ENCODE measurements at regions not wholly inside any gene's neighbourhood (a gene's known extent, or its start where the extent isn't known, plus 50 kb on each side); places are given as distances from the start of the nearest gene placed in this dataset.
"Not testable (repeated sequence)": the region's sequence is repeated elsewhere in the genome, so short reads cannot be mapped to it uniquely, and the experiment has no call there.

- H3K27me3 Mint-ChIP-seq = peaks cover 4 to 10% of the 10 kb centered on the region in 2 donors
Observed at GRCh38 chr17:13107676-13108235, 89.9 kb upstream of the ELAC2 start.

GRCh38 chr17:13106171-13106570, 88.3 kb upstream of the ELAC2 start:
- POLR2A ChIA-PET = no interaction called here

More at GRCh38 chr17:13107676-13108235, 89.9 kb upstream of the ELAC2 start:
- DNase-seq = no peak
- H3K27ac ChIP-seq (ENCODE audit: low read depth, low read length) = no peak overlapping the region
- ChIA-PET POLR2A (no interaction called here), CTCF (no interaction called here)
- peaks cover 0 to 2% (median 0%) of the 10 kb centered on the region in 3 donors for H3K36me3 Mint-ChIP-seq
- H3K9me3 Mint-ChIP-seq = peaks cover 0 to 1% (median under 1%) of the 10 kb centered on the region in 5 donors
- no peaks in the 10 kb centered on the region for H3K4me1 ChIP-seq (ENCODE audit: insufficient read depth, low read length)
- H3K4me3 Mint-ChIP-seq = no peak overlapping the region
- H3K36me3 ChIP-seq (ENCODE audit: insufficient read depth, low read length) = no peaks in the 10 kb centered on the region
- no peaks in the 10 kb centered on the region for H3K9me3 ChIP-seq (ENCODE audit: low read length)
- H3K27me3 ChIP-seq (ENCODE audit: insufficient read depth, low read length, poor library complexity, severe bottlenecking) = no peaks in the 10 kb centered on the region
- no peak overlapping the region for H3K27ac Mint-ChIP-seq
- H3K4me3 ChIP-seq (ENCODE audit: low read length) = no peak overlapping the region
- H3K4me1 Mint-ChIP-seq = no peaks in the 10 kb centered on the region

GRCh38 chr17:13104576-13104975, 86.7 kb upstream of the ELAC2 start:
- Mint-ChIP-seq H3K27ac (no peak overlapping the region), H3K36me3 (peaks cover 0 to 2% (median 0%) of the 10 kb centered on the region in 3 donors), H3K27me3 (peaks cover 0 to 3% of the 10 kb centered on the region in 2 donors), H3K4me1 (no peaks in the 10 kb centered on the region), H3K9me3 (peaks cover 3 to 12% (median 5%) of the 10 kb centered on the region in 5 donors), H3K4me3 (no peak overlapping the region)
- Histone ChIP-seq H3K36me3 (ENCODE audit: insufficient read depth, low read length) (no peaks in the 10 kb centered on the region), H3K27ac (ENCODE audit: low read depth, low read length) (no peak overlapping the region), H3K9me3 (ENCODE audit: low read length) (no peaks in the 10 kb centered on the region), H3K4me3 (ENCODE audit: low read length) (no peak overlapping the region), H3K27me3 (ENCODE audit: insufficient read depth, low read length, poor library complexity, severe bottlenecking) (no peaks in the 10 kb centered on the region), H3K4me1 (ENCODE audit: insufficient read depth, low read length) (no peaks in the 10 kb centered on the region)
- DNase-seq = no peak
- POLR2A ChIA-PET = no interaction called here
- CTCF ChIA-PET = interaction anchor here (0.9 kb wide), 1 partner anchor 8 kb away, joined by 3 read pairs; no protein-coding TSS in a partner anchor

More at GRCh38 chr17:13106171-13106570, 88.3 kb upstream of the ELAC2 start:
- Mint-ChIP-seq H3K9me3 (peaks cover 3 to 12% (median 4%) of the 10 kb centered on the region in 5 donors), H3K27me3 (peaks cover 0 to 3% of the 10 kb centered on the region in 2 donors), H3K27ac (peak overlapping the region in 1 of 8 donors; percentile 43), H3K4me3 (no peak overlapping the region), H3K36me3 (peaks cover 0 to 2% (median 0%) of the 10 kb centered on the region in 3 donors), H3K4me1 (no peaks in the 10 kb centered on the region)
- Histone ChIP-seq H3K9me3 (ENCODE audit: low read length) (no peaks in the 10 kb centered on the region), H3K27ac (ENCODE audit: low read depth, low read length) (no peak overlapping the region), H3K36me3 (ENCODE audit: insufficient read depth, low read length) (no peaks in the 10 kb centered on the region), H3K27me3 (ENCODE audit: insufficient read depth, low read length, poor library complexity, severe bottlenecking) (no peaks in the 10 kb centered on the region), H3K4me1 (ENCODE audit: insufficient read depth, low read length) (no peaks in the 10 kb centered on the region), H3K4me3 (ENCODE audit: low read length) (no peak overlapping the region)
- CTCF ChIA-PET = no interaction called here
- no peak for DNase-seq

GRCh38 chr17:13102477-13102876, 84.7 kb upstream of the ELAC2 start:
- H3K27me3 Mint-ChIP-seq = peaks cover 0 to 3% of the 10 kb centered on the region in 2 donors
- no peak overlapping the region for H3K27ac Mint-ChIP-seq
- Histone ChIP-seq H3K4me1 (ENCODE audit: insufficient read depth, low read length) (no peaks in the 10 kb centered on the region), H3K9me3 (ENCODE audit: low read length) (no peaks in the 10 kb centered on the region), H3K36me3 (ENCODE audit: insufficient read depth, low read length) (no peaks in the 10 kb centered on the region), H3K4me3 (ENCODE audit: low read length) (no peak overlapping the region), H3K27ac (ENCODE audit: low read depth, low read length) (no peak overlapping the region), H3K27me3 (ENCODE audit: insufficient read depth, low read length, poor library complexity, severe bottlenecking) (no peaks in the 10 kb centered on the region)
- no peak for DNase-seq
- CTCF ChIA-PET = no interaction called here
- no peaks in the 10 kb centered on the region for H3K36me3 Mint-ChIP-seq
- no peaks in the 10 kb centered on the region for H3K4me1 Mint-ChIP-seq
- H3K9me3 Mint-ChIP-seq = peaks cover 3 to 12% (median 5%) of the 10 kb centered on the region in 5 donors
- POLR2A ChIA-PET = no interaction called here
- no peak overlapping the region for H3K4me3 Mint-ChIP-seq

- ChIA-PET CTCF (no interaction called here), POLR2A (no interaction called here)
- Mint-ChIP-seq H3K36me3 (no peaks in the 10 kb centered on the region), H3K27me3 (no peaks in the 10 kb centered on the region), H3K27ac (no peak overlapping the region), H3K9me3 (peaks cover 3 to 12% (median 5%) of the 10 kb centered on the region in 5 donors), H3K4me1 (no peaks in the 10 kb centered on the region), H3K4me3 (no peak overlapping the region)
- Histone ChIP-seq H3K4me1 (ENCODE audit: insufficient read depth, low read length) (no peaks in the 10 kb centered on the region), H3K9me3 (ENCODE audit: low read length) (no peaks in the 10 kb centered on the region), H3K27ac (ENCODE audit: low read depth, low read length) (no peak overlapping the region), H3K4me3 (ENCODE audit: low read length) (no peak overlapping the region), H3K27me3 (ENCODE audit: insufficient read depth, low read length, poor library complexity, severe bottlenecking) (no peaks in the 10 kb centered on the region), H3K36me3 (ENCODE audit: insufficient read depth, low read length) (no peaks in the 10 kb centered on the region)
- DNase-seq = no peak
Observed at GRCh38 chr17:13099926-13100325, 82.1 kb upstream of the ELAC2 start.

- no peaks in the 10 kb centered on the region for H3K4me1 ChIP-seq (ENCODE audit: insufficient read depth, low read length)
- Mint-ChIP-seq H3K4me3 (no peak overlapping the region), H3K27me3 (no peaks in the 10 kb centered on the region), H3K27ac (no peak overlapping the region), H3K9me3 (peaks cover 3 to 12% (median 5%) of the 10 kb centered on the region in 5 donors), H3K36me3 (no peaks in the 10 kb centered on the region), H3K4me1 (no peaks in the 10 kb centered on the region)
- ChIA-PET CTCF (no interaction called here), POLR2A (no interaction called here)
- H3K36me3 ChIP-seq (ENCODE audit: insufficient read depth, low read length) = no peaks in the 10 kb centered on the region
- no peak for DNase-seq
- no peaks in the 10 kb centered on the region for H3K9me3 ChIP-seq (ENCODE audit: low read length)
- no peak overlapping the region for H3K4me3 ChIP-seq (ENCODE audit: low read length)
- no peaks in the 10 kb centered on the region for H3K27me3 ChIP-seq (ENCODE audit: insufficient read depth, low read length, poor library complexity, severe bottlenecking)
- no peak overlapping the region for H3K27ac ChIP-seq (ENCODE audit: low read depth, low read length)
Observed at GRCh38 chr17:13099089-13099735, 81.4 kb upstream of the ELAC2 start.

- Histone ChIP-seq H3K27me3 (ENCODE audit: insufficient read depth, low read length, poor library complexity, severe bottlenecking) (no peaks in the 10 kb centered on the region), H3K36me3 (ENCODE audit: insufficient read depth, low read length) (no peaks in the 10 kb centered on the region), H3K4me3 (ENCODE audit: low read length) (no peak overlapping the region), H3K9me3 (ENCODE audit: low read length) (no peaks in the 10 kb centered on the region), H3K4me1 (ENCODE audit: insufficient read depth, low read length) (no peaks in the 10 kb centered on the region), H3K27ac (ENCODE audit: low read depth, low read length) (no peak overlapping the region)
- peaks cover 0 to 2% (median 0%) of the 10 kb centered on the region in 5 donors for H3K9me3 Mint-ChIP-seq
- no peaks in the 10 kb centered on the region for H3K36me3 Mint-ChIP-seq
- no peak overlapping the region for H3K4me3 Mint-ChIP-seq
- POLR2A ChIA-PET = no interaction called here
- DNase-seq = no peak
- CTCF ChIA-PET = no interaction called here
- no peaks in the 10 kb centered on the region for H3K4me1 Mint-ChIP-seq
- H3K27ac Mint-ChIP-seq = no peak overlapping the region
- H3K27me3 Mint-ChIP-seq = no peaks in the 10 kb centered on the region
Observed at GRCh38 chr17:13096291-13096690, 78.5 kb upstream of the ELAC2 start.

GRCh38 chr17:13092010-13092409, 74.2 kb upstream of the ELAC2 start:
- CTCF ChIA-PET; H3K36me3 ChIP-seq (ENCODE audit: insufficient read depth, low read length); H3K27me3 ChIP-seq (ENCODE audit: insufficient read depth, low read length, poor library complexity, severe bottlenecking); H3K36me3 Mint-ChIP-seq; H3K4me1 Mint-ChIP-seq; H3K9me3 ChIP-seq (ENCODE audit: low read length); H3K27ac ChIP-seq (ENCODE audit: low read depth, low read length); H3K9me3 Mint-ChIP-seq; H3K4me1 ChIP-seq (ENCODE audit: insufficient read depth, low read length); DNase-seq; POLR2A ChIA-PET; H3K27ac Mint-ChIP-seq; H3K4me3 Mint-ChIP-seq; H3K4me3 ChIP-seq (ENCODE audit: low read length): not testable (repeated sequence)
- peaks cover 1 to 11% of the 10 kb centered on the region in 2 donors for H3K27me3 Mint-ChIP-seq

All from CD8-positive, alpha-beta memory T cell (primary cell).